Activated CD4-positive, alpha-beta T cell treated with anti-CD3 and anti-CD28 coated beads, Interleukin-2, amount 50 U/mL, for 16 hours (primary cell): ENCODE measurements at regions not wholly inside any gene's neighbourhood (a gene's known extent, or its start where the extent isn't known, plus 50 kb on each side); places are given as distances from the start of the nearest gene placed in this dataset.

Source experiments
- DNase-seq: peaks from one replicate; pipeline ENCODE4 v3.0.0-alpha.2; 2020

GRCh38 chr6:48369100-48369499, 258.1 kb upstream of the PTCHD4 start:
- DNase-seq = no peak

GRCh38 chr6:48325701-48326100, 214.7 kb upstream of the PTCHD4 start:
- DNase-seq = no peak

GRCh38 chr6:48318670-48319069, 207.7 kb upstream of the PTCHD4 start:
- DNase-seq = no peak

GRCh38 chr6:48315915-48316314, 204.9 kb upstream of the PTCHD4 start:
- DNase-seq = no peak

- DNase-seq = no peak
Measured at GRCh38 chr6:48315051-48315719, 204.2 kb upstream of the PTCHD4 start.

- DNase-seq = no peak
Measured at GRCh38 chr6:48311301-48311700, 200.3 kb upstream of the PTCHD4 start.

GRCh38 chr6:48307573-48307972, 196.6 kb upstream of the PTCHD4 start:
- DNase-seq = no peak

- no peak for DNase-seq
Measured at GRCh38 chr6:48290595-48290994, 179.6 kb upstream of the PTCHD4 start.

- no peak for DNase-seq
Measured at GRCh38 chr6:48289841-48290240, 178.8 kb upstream of the PTCHD4 start.

GRCh38 chr6:48281217-48281616, 170.2 kb upstream of the PTCHD4 start:
- DNase-seq = no peak

- DNase-seq = no peak
Measured at GRCh38 chr6:48280035-48280620, 169.1 kb upstream of the PTCHD4 start.

- no peak for DNase-seq
Measured at GRCh38 chr6:48278261-48278660, 167.3 kb upstream of the PTCHD4 start.

GRCh38 chr6:48272518-48272917, 161.5 kb upstream of the PTCHD4 start:
- DNase-seq = no peak

GRCh38 chr6:48255094-48255493, 144.1 kb upstream of the PTCHD4 start:
- no peak for DNase-seq

- DNase-seq = no peak
Measured at GRCh38 chr6:48249071-48249470, 138.1 kb upstream of the PTCHD4 start.

GRCh38 chr6:48243071-48243470, 132.1 kb upstream of the PTCHD4 start:
- DNase-seq = no peak

- no peak for DNase-seq
Measured at GRCh38 chr6:48240287-48240686, 129.3 kb upstream of the PTCHD4 start.

- no peak for DNase-seq
Measured at GRCh38 chr6:48236375-48236774, 125.4 kb upstream of the PTCHD4 start.

- DNase-seq = no peak
Measured at GRCh38 chr6:48233063-48233462, 122.1 kb upstream of the PTCHD4 start.

- DNase-seq = no peak
Measured at GRCh38 chr6:48229841-48230240, 118.8 kb upstream of the PTCHD4 start.

GRCh38 chr6:48222241-48222640, 111.2 kb upstream of the PTCHD4 start:
- no peak for DNase-seq

GRCh38 chr6:48213076-48213788, 102.2 kb upstream of the PTCHD4 start:
- no peak for DNase-seq

GRCh38 chr6:48212501-48212900, 101.5 kb upstream of the PTCHD4 start:
- no peak for DNase-seq

- no peak for DNase-seq
Measured at GRCh38 chr6:48206091-48206490, 95.1 kb upstream of the PTCHD4 start.
